Calu3 (cell line): ENCODE measurements at regions not wholly inside any gene's neighbourhood (a gene's known extent, or its start where the extent isn't known, plus 50 kb on each side); places are given as distances from the start of the nearest gene placed in this dataset.

Experiments used
- BruUV-seq: library from RNA; stranded (reverse); fragments of 400-500 nt; replicated peaks from 2 replicates; lab custom pipeline; 2021; lab: Mats Ljungman, UMichigan
- CTCF ChIA-PET: fragments of 300-600 bp; sonication (Branson Sonifier 250); formaldehyde crosslinking; loops from one replicate; lab custom pipeline; 2022; ENCODE audit warnings: antibody characterized with exemption; lab: Charles Lee
- DNase-seq: peaks from one replicate; pipeline ENCODE4 v3.0.0; 2022
- H3K27ac Mint-ChIP-seq: one replicate; pipeline ENCODE4 v1.8.0; 2022; ENCODE audit warnings: mixed read lengths; ENCODE audit not compliant: unreplicated experiment
- H3K27me3 Mint-ChIP-seq: one replicate; pipeline ENCODE4 v1.8.0; 2022; ENCODE audit warnings: mixed read lengths; ENCODE audit not compliant: unreplicated experiment
- H3K36me3 Mint-ChIP-seq: one replicate; pipeline ENCODE4 v1.8.0; 2022; ENCODE audit warnings: mild to moderate bottlenecking, moderate library complexity, mixed read lengths; ENCODE audit not compliant: insufficient read depth, unreplicated experiment
- H3K4me1 Mint-ChIP-seq: one replicate; pipeline ENCODE4 v1.8.0; 2022; ENCODE audit warnings: mild to moderate bottlenecking, low read depth, mixed read lengths; ENCODE audit not compliant: unreplicated experiment
- H3K4me3 Mint-ChIP-seq: one replicate; pipeline ENCODE4 v1.8.0; 2022; ENCODE audit warnings: mild to moderate bottlenecking, low read depth, moderate library complexity, mixed read lengths; ENCODE audit not compliant: unreplicated experiment
- H3K9me3 Mint-ChIP-seq: one replicate; pipeline ENCODE4 v1.8.0; 2022; ENCODE audit warnings: low read depth, mixed read lengths; ENCODE audit not compliant: unreplicated experiment
- CTCF ChIP-seq: fragments of 200-600 bp; IDR thresholded peaks from one replicate; pipeline ENCODE4 v1.8.0; 2022; ENCODE audit warnings: antibody characterized with exemption; ENCODE audit not compliant: unreplicated experiment
- intact Hi-C: fragments of 100-400 bp; cut with micrococcal nuclease; formaldehyde crosslinking; loops from one replicate; pipeline ENCODE4 v1.10.0; 2022; ENCODE audit not compliant: unreplicated experiment

GRCh38 chr7:131904760-131905327, 348.4 kb upstream of the PODXL start:
- TF ChIP-seq CTCF = no peak
- H3K27me3 Mint-ChIP-seq = peaks cover 66% of the 10 kb centered on the region
- no peaks in the 10 kb centered on the region for H3K36me3 Mint-ChIP-seq
- H3K9me3 Mint-ChIP-seq = no peaks in the 10 kb centered on the region
- no peak overlapping the region for H3K27ac Mint-ChIP-seq
- intact Hi-C loops = no loop called here
- CTCF ChIA-PET = no interaction called here
- DNase-seq = no peak
- H3K4me1 Mint-ChIP-seq = no peaks in the 10 kb centered on the region
- no peak overlapping the region for H3K4me3 Mint-ChIP-seq
- no TSS peak for BruUV-seq

GRCh38 chr7:131903315-131903714, 346.9 kb upstream of the PODXL start:
- Mint-ChIP-seq H3K4me3 (no peak overlapping the region), H3K4me1 (no peaks in the 10 kb centered on the region)
- intact Hi-C loops = no loop called here

GRCh38 chr7:131900785-131901287, 344.4 kb upstream of the PODXL start:
- CTCF ChIA-PET = no interaction called here
- H3K4me1 Mint-ChIP-seq = no peaks in the 10 kb centered on the region

More at GRCh38 chr7:131903315-131903714, 346.9 kb upstream of the PODXL start:
- DNase-seq = no peak
- CTCF ChIA-PET = no interaction called here
- no peak overlapping the region for H3K27ac Mint-ChIP-seq
- no peak for TF ChIP-seq CTCF
- H3K36me3 Mint-ChIP-seq = no peaks in the 10 kb centered on the region
- H3K27me3 Mint-ChIP-seq = peaks cover 51% of the 10 kb centered on the region
- no peaks in the 10 kb centered on the region for H3K9me3 Mint-ChIP-seq
- no TSS peak for BruUV-seq

GRCh38 chr7:131899271-131900030, 343.0 kb upstream of the PODXL start:
- H3K36me3 Mint-ChIP-seq = no peaks in the 10 kb centered on the region
- CTCF ChIA-PET = no interaction called here
- no TSS peak for BruUV-seq

More at GRCh38 chr7:131900785-131901287, 344.4 kb upstream of the PODXL start:
- no peak for DNase-seq
- H3K36me3 Mint-ChIP-seq = no peaks in the 10 kb centered on the region
- no peak overlapping the region for H3K4me3 Mint-ChIP-seq
- no peak for TF ChIP-seq CTCF
- H3K27me3 Mint-ChIP-seq = peaks cover 43% of the 10 kb centered on the region
- no peak overlapping the region for H3K27ac Mint-ChIP-seq
- BruUV-seq = no TSS peak
- intact Hi-C loops = no loop called here
- H3K9me3 Mint-ChIP-seq = no peaks in the 10 kb centered on the region

More at GRCh38 chr7:131899271-131900030, 343.0 kb upstream of the PODXL start:
- intact Hi-C loops = no loop called here
- Mint-ChIP-seq H3K27me3 (peaks cover 51% of the 10 kb centered on the region), H3K9me3 (no peaks in the 10 kb centered on the region), H3K4me1 (no peaks in the 10 kb centered on the region), H3K27ac (no peak overlapping the region), H3K4me3 (no peak overlapping the region)
- TF ChIP-seq CTCF = no peak
- no peak for DNase-seq
